Inferior parietal cortex (tissue), 1 donor: ENCODE measurements at regions not wholly inside any gene's neighbourhood (a gene's known extent, or its start where the extent isn't known, plus 50 kb on each side); places are given as distances from the start of the nearest gene placed in this dataset.
"Not testable (repeated sequence)": the region's sequence is repeated elsewhere in the genome, so short reads cannot be mapped to it uniquely, and the experiment has no call there.

Experiments
- DNase-seq: peaks from one replicate; pipeline ENCODE4 v3.0.0-alpha.2; 2016; ENCODE audit errors: extremely low spot score

DNA sequence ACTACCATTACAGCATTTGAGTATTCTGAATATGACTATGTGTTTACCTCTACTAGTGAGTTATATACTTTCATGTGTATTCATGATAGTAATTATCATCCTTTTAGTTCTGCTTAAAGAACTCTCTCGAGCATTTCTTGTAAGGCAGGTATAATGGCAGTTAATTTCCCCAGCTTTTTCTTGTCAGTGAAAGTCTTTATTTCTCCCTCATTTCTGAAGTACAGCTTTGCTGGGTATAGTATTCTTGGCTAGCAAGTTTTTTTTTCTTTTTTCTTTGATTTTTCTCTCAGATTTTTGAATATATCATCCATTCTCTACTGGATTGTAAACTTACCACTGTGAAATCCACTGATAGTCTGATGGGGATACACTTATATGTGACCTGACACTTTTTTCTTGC, 165.9 kb upstream of the ARHGAP5 start:
- no peak for DNase-seq

DNA sequence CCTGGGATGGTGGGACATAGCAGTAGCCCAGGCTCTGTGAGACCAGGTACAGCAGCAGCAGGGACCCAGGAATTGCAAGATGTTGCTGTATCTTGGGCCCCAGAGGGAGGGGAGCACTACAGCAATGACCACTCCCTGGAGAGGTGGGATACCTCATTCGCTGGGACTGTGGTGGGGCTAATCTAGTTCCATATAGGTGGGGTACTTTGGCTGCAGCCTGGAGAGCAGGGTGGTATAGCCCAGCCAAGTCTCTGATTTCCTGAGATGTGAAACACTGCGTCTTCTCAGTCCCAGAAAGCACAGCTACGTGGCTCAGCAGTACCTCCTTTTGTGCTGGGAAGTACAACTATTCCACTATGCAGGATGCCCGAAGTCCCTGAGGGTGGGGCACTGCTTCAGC, 163.7 kb upstream of the ARHGAP5 start:
- DNase-seq: no peak

DNA sequence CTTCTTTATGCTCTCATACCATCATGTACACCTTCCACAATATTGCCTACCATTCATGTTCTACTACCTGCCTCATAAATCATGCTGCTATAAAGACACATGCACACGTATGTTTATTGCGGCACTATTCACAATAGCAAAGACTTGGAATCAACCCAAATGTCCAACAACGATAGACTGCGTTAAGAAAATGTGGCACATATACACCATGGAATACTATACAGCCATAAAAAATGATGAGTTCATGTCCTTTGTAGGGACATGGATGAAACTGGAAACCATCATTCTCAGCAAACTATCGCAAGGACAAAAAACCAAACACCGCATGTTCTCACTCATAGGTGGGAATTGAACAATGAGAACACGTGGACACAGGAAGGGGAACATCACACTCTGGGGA, 158.8 kb upstream of the ARHGAP5 start:
- not testable (repeated sequence) for DNase-seq

DNA sequence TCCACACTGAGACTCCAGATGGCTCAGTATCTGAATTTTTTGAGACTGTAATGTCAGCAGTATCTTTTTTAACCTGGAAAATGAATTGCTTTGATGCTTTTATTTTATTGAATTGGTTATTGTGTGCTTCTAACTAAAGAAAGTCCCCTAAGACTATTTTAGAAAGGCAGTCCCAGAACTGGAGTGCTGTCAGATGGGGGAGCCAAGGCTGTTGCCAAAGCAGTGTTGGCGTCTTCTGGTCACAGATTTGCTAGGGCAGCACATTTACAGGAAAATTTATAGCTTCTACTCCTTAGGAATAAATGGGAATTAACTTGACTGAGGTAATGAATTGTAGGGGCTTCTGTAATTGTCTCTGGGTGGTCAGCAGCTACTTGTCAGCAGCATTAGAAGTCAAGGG, 157.1 kb upstream of the ARHGAP5 start:
- no peak for DNase-seq

DNA sequence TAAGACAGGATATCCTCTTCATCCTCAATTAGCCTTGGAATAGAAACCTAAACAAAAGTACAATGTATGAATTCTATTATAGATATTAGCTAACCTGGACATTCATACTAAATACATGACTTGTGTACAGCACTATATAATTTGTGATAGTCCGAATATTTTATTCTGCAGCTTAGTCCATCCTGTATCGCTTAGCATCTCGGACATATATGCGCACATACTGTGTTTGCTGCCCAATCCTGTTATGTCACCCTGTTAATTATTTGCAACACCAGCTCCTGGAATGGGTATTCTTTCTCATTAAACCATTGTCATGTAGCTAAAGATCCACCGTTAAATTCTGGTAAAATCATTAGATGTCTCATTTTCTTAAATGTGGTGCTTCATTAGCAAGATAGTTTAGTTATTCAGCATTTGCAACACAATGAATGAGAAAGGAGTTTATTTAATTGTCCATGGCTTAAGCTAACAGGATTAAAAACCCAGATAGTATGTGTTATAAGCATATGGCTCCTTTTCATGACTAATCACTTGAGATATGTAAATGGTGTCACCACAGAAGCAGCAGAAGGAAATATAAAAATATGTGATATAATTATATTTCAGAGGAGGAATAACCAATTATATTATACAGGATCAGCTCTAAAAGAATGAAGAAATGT, 156.0 kb upstream of the ARHGAP5 start:
- DNase-seq: peak; percentile 15

DNA sequence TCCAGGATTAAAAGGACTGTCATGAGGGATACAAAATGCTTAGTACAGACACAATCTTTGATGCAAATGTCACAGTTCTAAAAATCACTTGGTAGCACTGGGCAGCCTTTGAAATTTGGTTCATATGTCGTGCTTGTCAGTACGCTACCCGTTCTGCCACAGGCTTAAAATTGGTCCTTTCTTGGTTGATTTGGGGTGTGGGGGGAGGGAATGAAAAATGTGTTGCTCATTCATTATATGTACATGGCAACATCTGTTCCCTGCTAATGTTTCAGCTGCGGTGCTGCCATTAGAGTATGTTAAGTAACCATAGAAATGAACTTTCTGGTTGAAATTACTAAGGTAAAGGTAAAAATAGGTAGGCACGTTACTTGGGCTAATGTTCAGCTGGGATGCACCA, 155.4 kb upstream of the ARHGAP5 start:
- no peak for DNase-seq

DNA sequence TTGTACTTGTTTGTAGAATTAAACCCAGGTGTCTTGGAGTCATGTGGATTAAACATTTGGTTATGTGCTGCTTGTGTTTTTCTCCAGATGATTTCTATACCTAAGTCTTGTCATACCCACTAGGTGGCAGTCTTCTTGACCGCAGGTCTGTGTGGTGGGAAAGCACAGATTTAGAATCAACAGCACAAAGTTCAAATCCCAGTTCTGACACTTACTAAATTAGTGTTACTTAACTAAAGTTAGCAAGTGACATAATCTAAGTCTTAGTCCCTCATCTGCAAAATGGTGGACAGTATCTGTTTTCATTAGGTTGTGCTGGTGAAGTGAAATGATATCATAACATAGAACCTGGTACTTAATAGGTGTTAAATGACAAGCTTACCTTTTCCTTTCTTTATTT, 151.0 kb upstream of the ARHGAP5 start:
- DNase-seq: peak; percentile 23

DNA sequence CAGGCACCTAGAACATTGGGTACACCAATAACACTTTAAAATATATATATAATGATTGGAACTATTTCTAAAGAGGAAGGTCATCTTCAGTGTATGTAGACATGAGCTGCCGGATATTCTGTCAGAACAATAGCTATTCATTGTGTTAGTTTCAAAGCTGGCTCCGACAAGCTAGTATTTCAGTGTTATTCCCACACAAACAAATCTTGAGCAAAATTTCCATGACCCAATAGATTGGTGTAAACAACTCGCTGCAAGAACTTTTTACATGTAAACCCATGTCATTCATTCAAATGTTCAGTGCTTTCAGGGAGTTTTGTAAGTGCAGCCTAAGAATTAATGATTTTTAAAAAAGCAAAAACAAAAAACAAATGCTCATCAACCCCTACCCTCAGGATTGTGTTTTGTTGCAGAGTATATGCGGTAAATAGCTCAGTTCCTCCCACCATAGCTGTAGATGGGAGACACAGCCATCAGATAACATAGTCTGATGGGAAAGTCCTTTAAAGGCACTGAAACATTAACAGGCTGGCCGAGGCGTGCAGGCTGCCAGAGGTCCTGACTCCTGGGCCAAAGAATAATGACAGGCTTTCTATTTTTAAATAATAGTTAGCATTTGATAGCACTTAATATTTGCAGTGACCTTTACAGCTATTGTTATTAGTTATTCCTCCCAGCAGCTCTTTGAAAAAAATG, 150.3 kb upstream of the ARHGAP5 start:
- DNase-seq: peak; percentile 34

DNA sequence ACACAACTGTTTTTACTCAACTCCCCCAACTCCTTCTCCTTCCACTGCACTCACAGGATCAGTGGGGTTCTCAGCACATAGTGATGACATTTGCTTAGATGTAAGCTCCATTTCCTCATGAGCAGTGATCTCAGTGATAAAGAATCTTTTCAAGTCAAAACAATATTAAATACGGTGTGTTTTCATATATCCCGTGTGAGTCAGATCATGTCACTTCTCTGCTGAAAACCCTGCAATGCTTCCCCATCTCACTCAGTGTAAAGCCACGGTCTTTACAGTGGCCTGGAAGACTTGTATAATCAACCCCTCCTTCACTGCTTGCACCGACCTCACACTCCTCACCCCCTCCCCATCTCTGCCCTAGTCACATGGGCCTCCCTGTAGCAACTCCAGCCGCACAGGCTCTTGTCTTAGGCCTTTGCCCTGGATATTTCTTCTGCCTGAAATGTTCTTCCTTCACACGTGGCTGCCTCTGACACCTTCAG, 149.7 kb upstream of the ARHGAP5 start:
- no peak for DNase-seq

DNA sequence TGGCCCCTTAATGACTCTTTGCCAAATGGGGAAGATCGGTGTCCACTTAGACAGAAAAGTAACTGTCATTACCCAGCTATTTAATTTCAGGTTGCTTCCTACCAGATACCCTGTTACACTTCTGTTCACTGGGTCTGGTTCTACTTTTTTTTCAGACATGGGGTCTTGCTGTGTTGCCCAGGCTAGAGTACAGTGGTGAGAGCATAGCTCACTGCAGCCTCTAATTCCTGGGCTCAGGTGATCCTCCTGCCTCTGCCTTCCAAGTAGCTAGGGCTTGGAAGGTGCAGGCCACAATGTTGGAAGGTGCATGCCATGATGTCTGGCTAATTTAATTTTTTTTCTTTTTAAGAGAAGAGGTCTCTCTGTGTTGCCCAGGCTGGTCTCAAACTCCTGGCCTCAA, 147.0 kb upstream of the ARHGAP5 start:
- DNase-seq: no peak

DNA sequence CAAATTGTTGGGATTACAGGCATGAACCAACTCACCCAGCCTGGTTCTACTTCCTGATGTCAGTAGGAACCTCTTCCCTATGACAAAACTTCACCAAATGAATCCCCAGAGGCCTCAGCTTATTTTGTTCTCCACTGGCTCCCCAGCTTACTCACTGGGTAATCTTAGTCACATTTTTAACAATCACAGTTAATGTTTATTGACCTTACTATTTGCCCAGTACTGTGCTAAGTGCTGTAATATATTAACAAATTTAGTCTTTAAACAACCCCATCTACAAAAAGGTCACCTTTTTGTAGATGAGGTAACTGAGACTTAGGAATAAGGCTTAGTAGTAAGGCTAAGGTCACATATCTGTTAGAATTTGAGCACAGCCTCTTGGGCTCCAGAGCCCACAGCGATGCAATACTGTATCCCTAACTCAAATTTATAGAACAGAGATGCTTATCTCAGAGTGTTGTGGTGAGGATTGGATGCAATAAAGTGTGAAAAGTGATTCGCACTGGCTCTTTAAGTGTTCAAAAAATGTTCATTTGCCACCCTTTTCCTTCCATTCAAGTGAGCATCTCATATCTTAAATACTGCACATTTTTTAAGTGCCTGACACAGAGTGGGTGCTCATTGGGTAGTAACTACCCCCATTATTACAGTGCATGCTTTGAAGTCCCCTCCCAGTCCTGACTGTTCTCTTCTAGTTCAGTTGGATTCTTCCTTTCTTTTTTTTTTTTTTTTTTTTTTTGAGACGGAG, 146.4 kb upstream of the ARHGAP5 start:
- DNase-seq: no peak

DNA sequence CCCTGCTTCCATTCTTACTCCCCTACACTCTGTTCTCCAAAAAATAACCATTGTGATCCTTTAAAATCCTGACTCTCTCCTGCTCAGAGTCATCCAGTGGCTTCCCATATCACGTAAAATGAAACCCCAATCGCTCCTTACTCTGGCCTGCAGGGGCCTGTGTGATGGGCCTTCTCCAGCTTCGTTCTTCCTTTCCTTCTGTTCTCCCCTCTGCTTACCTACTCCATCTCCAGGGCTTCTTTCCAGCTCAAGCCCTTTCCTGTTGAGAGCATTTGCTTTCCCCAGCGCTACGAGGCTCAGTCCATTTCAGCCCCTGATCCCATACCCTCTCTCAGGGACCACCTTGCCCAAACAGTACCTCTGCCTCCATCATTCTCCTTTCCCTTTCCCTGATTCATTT, 144.4 kb upstream of the ARHGAP5 start:
- no peak for DNase-seq

DNA sequence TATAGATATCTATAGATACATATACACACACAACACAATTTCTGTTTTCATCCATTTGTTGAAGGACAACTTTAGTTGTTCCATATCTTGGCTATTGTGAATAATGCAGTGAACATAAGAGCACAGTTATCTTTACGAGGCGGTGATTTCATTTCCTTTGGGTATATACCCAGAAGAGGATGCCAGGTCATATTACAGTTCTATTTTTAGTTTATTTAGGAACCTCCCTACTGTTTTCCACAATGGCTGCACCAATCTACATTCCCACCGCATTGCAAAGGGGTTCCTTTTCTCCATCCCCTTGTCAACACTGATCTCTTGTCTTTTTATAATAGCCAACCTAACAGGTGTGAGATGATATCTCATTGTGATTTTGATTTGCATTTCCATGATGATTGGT, 143.4 kb upstream of the ARHGAP5 start:
- no peak for DNase-seq

DNA sequence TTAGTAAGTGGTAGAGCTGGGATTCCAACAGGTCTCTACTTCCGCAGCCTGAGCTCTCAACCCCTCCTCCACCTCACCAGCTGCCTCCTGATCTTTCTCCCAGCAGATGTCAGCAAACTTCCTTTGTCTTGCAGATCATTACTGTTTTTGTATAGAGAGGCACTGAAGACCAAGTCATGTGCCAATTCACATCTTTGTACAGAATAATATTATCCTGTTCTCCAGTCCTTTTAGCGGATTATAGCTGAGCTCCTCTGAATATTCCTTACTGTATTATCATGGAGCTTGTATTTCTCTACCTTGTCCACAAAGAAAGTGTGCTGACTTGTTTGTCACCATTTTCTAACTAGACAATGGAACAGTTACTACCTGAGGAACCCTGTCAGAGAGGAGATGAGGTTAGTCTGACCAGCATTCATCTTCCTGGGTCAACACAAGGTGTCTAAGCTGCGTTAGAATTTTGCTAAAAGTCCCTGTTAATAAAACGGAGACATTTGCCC, 142.3 kb upstream of the ARHGAP5 start:
- DNase-seq: peak; percentile 53

DNA sequence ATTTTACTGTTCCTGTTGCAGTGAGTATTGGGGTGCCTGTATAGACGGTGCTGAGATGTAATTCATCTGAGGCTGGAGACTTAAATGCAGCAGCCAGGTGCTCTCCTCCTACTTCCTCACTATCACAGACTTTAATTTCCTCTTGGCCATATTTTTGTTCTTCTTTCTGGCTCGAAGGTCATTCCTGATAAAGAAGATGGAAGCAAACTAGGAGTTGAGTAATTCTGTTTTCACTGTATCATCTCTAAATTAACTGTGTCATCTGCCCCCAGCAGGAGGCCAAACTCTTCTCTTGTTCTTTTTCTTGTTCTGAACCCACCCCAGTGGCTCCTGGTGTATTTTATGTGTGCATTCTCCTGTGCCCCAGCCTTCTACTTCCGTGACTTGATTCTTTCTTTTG, 141.7 kb upstream of the ARHGAP5 start:
- DNase-seq: no peak

DNA sequence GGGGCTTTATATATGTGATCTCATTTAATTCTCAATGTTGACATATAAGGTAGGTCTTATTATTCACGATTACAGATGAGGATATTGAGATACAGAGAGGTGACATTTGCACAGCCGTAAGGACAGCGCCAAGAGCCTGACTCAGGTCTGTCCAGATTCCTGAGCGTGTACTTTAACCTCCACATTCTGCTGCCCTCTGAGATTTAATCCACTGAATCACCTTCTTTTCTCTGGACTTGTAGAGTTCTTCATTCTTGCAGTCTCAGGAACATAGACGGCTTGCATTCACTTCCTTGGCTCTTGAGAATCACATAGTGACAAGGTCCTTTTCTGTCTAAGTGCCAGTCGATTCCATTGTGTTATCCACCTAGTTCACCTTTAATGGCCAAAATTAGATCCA, 141.0 kb upstream of the ARHGAP5 start:
- no peak for DNase-seq

DNA sequence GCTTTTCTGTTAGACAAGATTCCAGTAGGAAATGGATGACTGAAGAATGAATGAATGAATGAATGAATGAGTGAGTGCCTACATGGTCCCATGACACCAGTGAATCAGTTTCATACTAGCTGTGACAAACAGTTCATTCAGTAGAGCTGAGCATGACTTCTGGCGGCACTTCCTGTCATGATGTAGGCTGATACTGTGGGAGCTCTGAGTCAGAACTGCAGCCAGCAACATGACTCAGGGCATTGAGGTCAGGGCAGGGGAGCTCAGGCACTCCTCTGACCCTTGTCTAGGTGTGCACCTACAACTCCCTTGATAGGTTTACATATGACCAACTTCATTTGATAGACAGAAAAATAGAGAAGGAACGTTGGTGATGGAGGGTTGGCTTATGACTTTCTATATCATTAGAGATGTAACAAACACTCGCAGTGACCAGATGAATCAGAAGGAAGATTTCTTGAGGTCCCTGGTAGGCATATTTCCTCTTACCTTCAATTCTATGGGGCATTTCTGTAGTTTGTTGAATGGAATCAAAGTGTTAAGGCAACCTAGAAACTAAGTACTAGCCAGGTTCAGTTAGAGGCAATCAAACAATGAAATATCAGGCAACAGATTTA, 139.3 kb upstream of the ARHGAP5 start:
- DNase-seq: peak; percentile 44

DNA sequence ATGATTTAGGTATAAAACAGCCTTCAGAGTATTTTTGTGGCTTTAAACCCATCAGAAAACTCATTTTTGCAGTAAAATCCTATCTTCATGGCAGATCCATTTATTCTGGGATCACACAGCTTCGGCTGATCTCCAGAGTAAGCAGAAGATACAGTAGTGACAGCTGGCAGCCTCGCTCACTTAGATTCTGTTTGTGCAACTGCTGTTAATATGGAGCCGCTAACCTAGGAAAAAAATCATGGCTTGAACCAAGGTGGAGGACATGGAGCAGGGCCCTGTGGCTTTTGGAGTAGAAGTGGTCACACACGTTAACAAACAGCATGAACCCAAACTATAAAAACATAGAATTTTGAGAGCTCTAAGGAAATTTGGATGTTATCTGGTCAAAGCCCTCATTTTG, 137.2 kb upstream of the ARHGAP5 start:
- DNase-seq: no peak

DNA sequence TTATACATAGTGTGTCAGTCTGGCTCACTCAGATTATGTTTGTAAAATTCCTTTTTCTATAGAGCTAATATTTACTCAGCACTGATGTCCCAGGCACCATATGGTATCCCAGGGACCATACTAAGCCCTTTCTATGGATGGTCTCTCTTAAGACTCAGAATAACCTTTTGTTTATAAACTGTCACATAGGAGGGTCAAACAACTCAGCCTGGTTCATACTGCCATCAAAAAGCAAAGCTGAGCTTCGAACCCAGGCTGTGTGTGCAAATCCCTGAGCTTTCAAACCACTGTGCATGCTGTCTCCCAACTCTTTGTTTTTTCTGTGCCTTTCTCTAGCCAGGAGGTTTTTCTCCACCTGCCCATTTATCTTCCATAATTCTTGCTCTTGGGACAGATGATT, 135.6 kb upstream of the ARHGAP5 start:
- no peak for DNase-seq

DNA sequence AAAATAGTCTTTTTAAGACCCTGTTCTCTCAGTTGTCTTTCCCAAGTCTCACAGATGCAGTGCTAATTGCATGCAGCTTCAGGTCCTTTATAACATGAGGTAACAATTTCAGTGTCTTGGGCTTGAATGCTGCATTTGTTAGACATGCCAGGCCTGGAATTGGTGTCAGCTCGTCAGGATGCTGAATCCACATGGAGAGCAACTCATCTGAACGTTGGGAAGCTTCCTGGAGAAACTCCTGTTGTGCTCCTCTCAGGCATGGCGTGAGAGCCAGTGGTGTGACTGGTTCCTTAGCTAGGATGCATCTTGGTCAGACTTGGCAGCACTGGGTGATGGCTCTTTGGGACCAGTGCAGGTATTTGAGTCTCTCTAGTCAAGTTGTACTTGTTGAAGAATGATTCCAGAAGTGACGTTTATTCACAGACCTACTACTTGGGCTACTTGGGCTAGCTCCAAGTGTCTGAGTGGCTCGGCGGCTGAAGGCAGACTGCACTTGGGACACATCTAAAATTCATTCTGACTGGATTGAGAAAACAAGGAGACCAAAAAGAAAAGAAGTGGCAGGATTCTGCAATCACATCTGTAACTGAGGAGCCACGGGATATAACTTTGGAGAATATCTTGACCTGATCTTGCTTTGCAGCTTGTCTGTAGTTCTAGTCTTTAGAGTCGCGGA, 134.8 kb upstream of the ARHGAP5 start:
- DNase-seq: no peak

DNA sequence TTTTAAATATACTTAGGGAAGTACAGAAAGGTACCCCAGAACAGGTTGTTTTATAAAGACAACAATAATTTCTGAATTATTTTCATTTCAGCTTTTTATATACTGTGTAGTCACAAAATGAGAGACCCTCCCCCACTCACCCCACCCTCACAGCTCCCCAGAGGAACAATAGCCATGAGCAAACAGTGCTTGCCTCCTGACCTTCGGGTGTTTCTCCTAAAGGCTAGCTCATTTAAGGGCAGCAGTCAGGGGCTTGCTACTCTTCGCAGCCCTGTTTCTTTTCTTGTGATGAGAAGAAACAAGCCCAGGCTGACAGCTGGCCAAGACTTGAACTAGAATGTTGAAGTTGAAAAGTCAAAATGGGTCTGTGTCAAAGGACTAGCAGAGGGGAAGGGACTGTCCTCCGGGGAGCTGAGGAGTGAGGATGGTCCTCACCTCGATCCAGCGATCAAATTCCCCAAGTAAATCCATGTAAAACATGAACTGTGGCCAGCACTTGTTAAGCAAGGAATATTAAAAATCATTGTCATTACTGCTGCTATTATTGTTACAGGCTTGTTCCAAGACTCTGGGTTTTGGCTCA, 133.8 kb upstream of the ARHGAP5 start:
- DNase-seq: no peak
